HG02610 (cell line): ENCODE measurements at regions not wholly inside any gene's neighbourhood (a gene's known extent, or its start where the extent isn't known, plus 50 kb on each side); places are given as distances from the start of the nearest gene placed in this dataset.
"Not testable (repeated sequence)": the region's sequence is repeated elsewhere in the genome, so short reads cannot be mapped to it uniquely, and the experiment has no call there.

ENCODE experiments used
- ATAC-seq: cut with Tn5 transposase; IDR thresholded peaks from one replicate; pipeline ENCODE4 v1.9.1; 2021; ENCODE audit warnings: mild to moderate bottlenecking, moderate library complexity; ENCODE audit not compliant: unreplicated experiment

DNA sequence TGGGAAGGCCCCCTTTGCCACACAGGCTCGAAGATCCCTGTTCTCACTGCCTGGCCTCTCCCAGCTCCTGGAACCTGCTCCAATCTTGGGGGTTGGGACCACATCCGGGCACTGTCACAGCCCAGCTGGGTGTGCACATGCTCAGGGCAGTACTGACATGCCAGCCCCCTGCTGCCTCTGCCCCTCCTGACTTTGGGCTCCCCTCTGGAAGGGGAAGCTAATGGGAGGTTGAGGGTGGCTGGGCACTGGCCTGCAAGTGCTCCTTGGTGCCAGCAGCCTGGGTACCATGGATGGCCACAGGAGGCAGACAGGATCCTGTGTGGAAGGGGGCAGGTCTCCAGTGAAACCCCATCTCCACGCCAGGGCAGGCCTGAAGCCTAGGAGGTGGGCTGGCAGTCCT is 126.1 kb upstream of the NOL4 start:
- ATAC-seq, result no peak

DNA sequence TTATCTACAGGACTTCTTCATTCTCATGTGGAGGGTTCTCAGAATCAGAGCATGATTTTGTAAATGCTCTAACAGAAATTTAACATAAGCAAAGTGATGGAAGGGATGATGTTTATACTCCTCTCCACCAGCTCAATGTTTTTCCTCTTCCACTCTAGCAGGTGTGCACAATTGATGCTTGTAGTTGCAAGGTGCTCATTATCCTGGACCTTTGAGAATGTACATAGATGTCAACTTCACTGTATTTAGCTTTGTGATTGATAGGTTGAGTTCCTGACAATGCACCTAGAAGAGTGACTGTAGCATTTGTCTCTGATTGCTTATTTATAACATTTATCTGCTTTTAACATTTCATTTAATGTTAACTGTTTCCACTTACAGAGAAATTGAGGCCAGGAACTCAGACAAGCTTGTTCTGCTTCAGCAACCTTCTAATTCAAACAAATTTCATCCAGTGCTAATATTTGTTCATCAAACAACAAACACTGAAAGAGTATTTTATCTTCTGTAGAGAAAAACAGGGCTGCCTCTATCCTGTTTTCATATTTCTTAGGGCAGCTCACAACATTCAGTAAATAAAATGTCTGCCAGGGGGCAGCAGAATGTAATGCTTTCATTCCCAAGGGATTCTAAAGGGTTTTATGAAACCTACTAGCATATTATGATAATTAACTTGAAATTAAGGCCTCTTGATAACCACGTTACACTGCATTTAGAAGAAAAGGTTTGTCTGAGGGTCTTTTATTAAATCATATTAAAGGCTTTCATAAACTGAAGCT is 127.9 kb upstream of the NOL4 start:
- no peak for ATAC-seq

DNA sequence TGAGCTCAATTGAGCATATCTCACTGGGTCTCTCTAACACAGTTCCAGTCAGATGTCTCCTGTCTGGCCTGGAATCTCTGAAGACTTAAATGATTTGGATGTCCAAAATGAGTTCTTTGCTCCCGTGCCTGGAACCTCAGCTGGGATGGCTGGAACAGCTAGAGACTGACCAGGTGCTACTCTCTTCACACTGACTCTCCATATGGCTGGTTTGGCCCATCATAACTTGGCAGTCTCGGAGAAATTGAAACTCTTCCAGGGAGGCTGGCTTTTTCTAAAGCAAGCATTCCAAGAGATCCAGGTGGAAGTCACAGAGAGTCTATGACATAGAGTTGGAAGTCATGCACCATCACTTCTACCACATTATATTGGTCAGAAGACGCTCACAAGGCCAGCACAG is 129.6 kb upstream of the NOL4 start:
- ATAC-seq, result no peak

DNA sequence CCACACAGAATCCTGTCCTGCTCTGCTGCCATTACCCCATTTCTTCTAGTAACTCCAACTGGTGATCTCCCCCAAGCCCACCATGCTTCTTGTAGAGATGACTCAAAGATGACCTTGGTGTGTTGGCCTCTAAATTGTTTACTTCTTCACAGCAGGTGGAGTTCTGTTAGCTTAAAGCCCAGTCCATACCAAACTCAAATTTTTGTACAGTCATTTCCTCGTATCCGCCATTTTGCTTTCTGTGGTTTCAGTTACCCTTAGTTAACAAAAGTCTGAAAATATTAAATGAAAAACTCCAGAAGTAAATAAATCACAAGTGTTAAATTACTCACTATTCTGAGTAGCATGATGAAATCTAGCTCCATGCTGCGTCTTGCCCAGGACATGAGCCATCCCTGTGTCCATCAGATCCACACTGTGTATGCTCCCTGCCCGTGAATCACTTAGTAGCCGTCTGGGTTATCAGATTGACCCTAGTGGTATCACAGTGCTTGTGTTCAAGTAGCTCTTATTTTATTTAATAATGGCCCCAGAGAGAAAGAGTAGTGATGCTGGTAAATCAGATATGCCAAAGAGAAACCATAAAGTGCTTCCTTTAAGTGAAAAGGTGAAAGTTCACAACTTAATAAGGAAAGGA is 133.3 kb upstream of the NOL4 start:
- ATAC-seq, result no peak

DNA sequence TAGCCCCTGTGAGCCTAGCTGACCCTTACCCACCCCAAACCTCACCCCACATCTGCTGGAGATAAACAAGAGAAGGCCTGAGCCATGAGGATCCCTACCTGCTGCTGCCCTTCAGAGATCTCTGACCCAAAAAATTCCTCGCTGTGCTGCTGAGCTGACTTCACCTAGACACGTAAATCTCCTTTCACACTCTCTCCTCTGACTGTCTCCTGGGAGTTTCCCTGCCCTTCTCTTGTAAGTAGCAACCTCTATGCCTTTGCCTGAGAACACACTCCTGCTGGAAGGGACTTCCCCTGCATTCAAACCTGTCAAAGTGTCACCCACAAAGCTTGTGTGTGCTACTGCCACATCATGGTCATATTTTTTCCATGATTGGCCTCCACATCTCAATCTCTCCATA is 134.2 kb upstream of the NOL4 start:
- peak; percentile 98 for ATAC-seq

DNA sequence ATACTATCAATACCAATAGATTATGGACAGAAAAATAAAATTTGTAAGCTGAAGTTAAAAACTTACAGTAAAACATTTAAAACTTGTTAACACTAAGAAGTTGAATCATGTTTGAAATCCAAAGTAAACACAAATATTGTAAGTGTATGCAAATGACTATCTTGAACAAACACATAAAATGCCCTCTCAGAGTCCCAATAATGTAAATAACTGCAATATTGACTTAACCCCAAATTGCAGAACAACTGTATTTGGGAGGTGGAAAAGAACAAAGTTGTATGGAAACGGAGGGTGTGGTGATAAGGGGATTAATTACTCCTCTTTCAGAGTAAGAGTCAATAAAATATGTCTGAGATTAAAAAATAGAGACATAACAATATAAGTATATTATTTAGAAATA is 140.0 kb upstream of the NOL4 start:
- ATAC-seq, result no peak

DNA sequence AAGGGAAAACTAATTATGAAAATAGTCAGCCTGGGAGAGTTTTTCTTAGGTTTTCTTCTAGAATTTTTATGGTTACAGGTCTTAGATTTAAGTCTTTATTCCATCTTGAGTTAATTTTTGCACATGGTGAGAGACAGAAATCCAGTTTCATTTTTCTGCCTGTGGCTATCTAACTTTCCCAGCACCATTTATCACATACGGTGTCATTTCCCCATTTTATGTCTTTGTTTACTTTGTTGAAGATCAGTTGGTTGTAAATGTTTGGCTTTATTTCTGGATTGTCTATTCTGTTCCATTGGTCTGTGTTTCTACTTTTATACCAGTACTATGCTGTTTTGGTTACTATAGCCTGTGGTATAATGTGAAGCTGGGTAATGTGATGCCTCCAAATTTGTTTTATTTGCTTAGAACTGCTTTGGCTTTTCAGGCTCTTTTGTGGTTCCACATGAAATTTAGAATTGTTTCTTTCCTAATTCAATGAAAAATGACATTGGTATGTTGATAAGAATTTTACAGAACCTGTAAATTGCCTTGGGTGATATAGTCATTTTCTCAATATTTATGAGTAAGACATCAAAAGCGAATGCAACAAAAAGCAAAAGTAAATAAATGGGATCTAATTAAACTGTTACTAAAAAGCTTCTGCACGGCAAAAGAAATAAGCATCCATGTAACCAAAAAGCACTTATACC is 146.1 kb upstream of the NOL4 start:
- no peak for ATAC-seq

DNA sequence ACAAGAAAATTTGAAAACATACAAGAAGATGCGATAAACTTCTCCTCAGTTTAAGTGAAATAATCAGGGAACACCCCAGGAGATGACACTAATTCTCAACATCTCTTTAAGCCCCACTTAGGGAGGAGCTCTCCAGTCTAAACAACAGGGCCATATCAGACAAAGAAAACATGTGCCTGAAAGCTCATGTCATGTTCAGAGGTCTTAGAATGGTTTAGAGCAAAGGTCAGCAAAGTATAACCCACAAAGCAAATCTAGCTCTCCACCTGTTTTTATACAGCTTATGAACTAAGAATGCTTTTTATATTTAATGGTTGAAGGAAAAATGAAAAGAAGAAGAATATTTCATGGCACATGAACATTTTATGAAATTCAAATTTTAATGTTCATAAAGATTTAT is 155.6 kb upstream of the NOL4 start:
- ATAC-seq, result no peak

DNA sequence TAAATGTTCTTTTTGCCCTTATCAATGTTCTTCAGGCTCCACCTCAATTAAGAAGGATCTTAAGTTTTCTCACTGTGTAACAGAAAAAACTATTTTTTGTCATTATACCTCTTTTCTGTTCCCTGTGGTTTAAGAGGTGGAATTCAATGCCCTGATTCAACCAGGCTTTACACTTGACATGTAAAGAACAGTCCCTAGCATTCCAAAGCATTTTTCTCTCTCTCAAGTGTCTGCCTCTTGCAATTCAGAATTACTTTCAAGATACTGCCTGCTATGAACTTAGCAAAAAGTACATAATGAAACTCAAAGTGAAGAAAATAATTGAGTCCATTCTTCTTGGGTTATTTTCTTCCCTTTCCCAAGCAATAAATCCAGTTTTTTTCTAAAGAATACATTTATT is 160.6 kb upstream of the NOL4 start:
- ATAC-seq, result no peak

DNA sequence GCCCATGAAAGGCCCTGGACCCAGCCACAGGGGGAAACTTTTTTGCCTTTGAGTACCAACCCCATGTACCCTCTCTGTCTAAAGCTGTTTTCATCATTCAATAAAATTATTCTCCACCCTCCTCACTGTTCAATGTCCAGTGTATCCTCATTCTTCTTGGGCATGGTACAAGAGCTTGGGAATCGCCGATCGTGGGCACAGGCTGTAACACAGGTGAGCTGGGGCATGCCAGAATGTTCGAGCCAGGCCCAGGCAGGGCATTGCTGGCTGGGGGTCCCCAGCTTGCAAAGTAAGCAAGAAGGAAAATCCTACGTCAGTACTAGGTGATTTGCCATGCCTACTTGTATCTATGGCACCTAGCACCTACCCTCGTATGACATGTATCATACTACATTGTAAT is 162.1 kb upstream of the NOL4 start:
- no peak for ATAC-seq

DNA sequence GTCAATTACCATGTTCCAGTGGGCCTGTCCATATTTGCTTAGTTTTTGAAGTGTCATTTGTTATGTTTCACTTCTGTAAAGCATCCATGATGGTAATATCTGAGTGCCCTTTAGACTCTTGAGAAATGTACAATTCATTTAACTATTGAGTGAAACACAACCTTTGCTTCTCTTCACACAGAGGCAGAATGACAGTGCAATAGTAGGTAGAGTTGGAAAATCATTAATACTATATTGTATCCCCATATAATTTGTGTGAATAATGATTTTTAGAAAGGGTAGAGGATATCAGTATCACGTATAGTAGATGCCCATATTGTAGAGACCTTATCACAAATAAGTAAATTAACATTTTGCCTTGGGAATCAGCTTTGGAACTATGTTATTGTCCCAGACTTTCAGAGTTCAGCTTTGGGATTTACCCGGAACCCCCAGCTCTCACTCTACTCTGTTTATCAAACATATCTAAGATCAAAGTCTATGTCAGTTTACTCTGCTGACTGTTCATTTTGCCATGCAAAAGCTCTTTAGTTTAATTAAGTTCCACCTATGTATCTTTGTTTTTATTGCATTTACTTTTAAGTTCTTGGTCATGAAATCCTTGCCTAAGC is 172.7 kb upstream of the NOL4 start:
- no peak for ATAC-seq

DNA sequence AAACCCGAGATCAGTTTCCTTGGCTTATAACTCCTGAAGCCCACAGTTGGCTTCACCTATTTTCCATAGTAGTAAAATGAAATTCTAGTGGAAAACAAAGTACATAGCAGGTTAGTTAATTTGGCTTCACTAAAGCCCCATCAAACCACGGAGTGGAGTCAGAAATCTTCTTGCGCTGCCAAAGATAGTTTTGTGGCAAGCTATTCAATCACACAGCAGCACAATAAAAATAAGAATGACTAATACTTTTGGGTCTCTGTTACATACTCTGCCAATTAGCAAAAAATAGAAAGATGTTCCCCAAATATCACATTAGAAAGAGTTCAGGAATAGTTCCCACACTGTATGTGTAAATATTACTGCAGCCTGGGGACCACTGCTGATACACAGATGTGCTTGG is 175.2 kb upstream of the NOL4 start:
- ATAC-seq, result no peak

DNA sequence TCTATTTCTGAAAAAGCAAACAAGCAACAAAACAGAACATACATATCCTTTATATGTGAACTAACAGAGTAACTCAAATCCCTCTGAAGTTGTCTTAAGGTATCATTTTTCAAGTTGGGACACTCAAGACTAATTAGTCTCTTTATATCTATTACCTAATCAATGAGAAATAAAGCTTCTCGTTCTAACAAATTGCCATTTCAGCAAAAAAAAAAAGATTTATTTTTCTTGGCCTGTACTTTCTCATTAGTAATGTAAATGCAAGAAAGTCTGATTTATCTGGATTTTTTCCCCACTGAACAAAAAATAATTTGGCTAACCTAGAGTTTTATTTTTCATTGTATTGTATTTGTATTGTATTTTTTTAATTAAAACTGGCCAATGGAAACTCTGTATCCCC is 176.1 kb upstream of the NOL4 start:
- no peak for ATAC-seq

DNA sequence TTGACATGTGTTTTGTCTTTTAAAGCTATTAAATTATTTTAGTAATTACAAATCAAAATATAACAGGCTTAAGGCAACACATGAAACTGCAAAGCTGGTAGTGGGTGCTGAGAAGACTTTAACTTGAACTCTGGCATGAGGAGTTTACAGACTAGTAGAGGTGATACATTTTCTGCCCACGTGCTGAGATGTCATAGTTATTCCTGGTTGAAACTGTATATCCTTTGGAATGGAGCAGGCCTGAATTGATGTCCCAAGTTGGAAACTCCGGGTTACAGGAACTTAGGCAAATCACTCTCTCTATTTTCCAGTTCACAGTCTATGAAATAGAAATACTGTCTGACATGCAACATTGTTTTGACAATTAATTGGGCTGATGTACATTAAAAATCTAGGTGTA is 177.1 kb upstream of the NOL4 start:
- no peak for ATAC-seq

DNA sequence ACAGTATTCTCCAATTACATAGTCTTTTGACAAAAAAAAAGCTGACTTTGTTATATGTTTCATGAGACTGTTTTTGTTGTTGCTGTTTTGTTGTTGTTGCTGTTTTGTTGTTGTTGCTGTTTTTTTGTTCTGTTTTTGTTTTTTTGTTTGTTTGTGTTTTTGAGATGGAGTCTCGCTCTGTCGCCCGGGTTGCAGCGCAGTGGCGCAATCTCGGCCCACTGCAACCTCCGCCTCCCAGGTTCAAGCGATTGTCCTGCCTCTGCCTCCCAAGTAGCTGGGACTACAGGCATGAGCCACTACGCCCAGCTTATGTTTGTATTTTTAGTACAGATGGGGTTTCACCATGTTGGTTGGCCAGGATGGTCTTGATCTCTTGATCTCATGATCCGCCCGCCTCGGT is 182.8 kb upstream of the NOL4 start:
- not testable (repeated sequence) for ATAC-seq

DNA sequence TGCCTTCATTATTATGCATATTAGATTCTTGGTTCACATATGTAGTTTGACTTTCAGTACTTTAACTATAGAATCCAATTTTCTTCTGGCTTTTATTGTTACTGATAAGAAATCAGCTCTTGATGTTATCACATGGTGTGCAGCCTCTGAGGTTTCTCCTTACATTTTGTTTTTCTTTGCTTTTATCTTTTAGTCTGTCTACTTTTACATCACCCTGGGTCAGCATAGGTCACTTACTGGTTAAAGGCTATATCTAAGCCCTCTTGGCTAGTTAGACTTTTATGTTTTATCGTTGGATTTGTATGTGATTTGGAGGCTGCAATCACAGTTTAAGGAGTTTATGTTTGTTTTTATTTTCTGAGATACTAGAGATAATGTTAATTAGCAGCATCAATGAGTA is 187.2 kb upstream of the NOL4 start:
- ATAC-seq, result no peak

DNA sequence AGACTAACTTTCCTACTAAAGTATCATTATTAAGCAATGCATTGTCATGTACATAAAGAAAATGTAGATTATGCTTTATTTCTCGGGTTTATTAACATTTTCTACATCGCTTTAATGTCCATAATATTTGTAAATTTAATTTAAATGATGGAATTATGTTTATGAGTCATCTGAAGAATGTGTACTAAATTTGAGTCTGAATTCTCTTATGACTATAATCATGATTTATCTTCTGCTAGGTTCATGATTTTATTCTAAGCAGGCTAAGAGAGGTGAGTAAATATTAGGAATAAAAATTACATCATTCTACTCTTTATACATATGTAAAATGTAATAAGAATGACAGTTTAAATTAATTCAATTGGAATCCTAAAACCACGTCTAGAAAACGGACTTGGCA is 206.3 kb upstream of the NOL4 start:
- no peak for ATAC-seq

DNA sequence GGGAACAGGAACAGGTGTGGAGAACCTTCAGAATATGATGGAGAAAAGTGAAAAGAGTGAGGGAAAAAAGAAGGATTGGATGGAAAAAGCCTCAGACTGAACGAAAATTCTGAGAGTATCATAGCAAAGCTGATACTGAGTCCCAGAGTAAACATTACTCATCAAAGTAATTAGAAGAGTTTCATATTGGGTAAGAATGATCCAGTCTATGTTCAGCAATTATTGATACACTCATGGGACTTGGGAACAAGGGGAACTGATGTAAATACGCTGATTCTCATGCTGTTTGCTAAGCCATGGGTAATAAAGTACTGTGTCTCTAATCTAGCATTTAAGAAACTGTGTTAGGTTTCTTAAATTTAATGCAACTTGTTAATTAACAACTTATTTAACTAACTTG is 219.9 kb upstream of the NOL4 start:
- no peak for ATAC-seq

DNA sequence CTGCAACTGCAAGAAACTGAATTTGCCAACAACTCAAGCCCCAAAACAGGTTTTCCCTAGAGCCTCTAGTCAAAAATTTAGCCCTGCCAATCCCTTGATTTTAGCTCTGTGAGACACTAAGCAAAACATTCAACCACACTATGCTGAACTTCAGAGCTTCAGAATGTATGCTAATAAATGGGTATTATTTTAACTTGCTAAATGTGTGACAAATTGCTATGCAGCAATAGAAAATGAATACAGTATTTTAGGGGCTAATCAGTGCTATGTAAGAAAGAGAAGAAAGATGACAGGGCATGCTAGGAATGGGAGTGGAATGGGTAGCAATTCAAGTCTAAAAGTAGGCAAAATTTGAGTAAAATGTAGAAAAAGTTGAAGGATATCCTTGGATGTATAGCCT is 223.9 kb upstream of the NOL4 start:
- no peak for ATAC-seq

DNA sequence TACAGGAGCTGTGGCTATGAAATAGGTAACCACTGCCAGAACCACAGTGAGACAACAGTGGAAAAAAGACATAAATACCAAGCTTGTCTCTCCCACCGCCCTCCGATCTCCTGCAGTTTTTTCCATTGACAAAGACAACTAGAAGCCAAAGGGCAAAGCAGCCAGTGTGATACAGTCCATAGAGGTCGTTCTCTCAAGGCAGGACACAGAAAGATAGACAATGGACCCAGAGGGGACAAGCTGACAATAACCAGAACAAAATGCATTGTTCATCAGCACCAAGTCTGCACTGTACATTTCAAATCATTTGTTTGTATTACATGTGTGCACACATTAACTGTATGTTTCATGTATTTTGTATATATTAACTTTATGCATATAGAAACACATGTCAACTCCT is 233.0 kb upstream of the NOL4 start:
- ATAC-seq, result no peak

DNA sequence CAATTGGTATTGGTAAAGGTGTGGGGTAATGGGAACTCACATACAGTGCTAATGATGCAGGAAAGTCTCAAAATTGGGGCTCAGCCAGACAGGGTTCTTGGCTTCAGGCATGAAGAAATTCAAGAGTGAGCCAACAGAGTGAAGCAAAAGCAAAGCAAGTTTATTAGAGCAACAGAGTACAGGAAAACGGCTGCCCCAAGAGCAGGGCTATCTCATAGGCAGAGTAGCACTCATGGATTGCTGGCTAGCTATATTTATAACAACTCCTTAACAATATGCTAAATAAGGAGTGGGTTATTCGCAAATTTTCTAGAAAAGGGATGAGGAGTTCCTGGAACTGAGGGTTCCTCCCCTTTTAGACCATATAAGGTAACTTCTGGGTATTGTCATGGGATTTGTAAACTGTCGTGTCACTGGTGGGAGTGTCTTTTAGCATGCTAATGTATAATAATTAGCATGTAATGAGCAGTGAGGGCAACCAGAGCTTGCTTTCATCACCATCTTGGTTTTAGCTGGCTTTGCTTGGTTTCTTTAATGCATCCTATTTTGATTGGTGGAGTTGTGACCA is 233.8 kb upstream of the NOL4 start:
- ATAC-seq, result no peak

DNA sequence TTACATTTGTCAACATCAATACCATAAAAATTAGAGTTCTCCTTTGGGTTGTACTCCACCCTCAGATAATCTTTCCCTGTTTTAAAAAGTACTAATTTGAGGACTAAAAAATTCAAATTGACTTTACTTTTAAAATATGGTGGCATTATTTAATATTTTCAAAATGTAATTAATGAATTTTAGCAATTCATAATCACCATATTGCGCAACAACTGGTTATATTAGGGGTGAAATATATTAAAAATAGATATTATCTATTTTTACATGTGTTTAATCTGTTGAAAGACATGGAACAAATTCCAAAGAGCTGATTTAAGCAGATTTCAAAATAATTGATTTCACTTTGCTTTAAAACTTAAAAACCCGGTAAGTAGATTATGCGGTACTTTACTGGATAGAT is 236.6 kb upstream of the NOL4 start:
- no peak for ATAC-seq
